NCI-H69 (cell line): ENCODE measurements at regions not wholly inside any gene's neighbourhood (a gene's known extent, or its start where the extent isn't known, plus 50 kb on each side); places are given as distances from the start of the nearest gene placed in this dataset.
A peak's percentile ranks its signal among the peaks of the same experiment; 100 is the strongest.

Experiments used
- DNase-seq: peaks from one replicate; lab custom pipeline; 2025; lab: John Stamatoyannopoulos, UW

- DNase-seq, result peak; percentile 54
Observed at GRCh38 chr22:48577014-48577690, 1250.5 kb downstream of the BRD1 start.

GRCh38 chr22:48576333-48577013 is 1251.2 kb downstream of the BRD1 start:
- DNase-seq, result peak; percentile 64

GRCh38 chr22:48575618-48576332 is 1251.9 kb downstream of the BRD1 start:
- peak; percentile 47 for DNase-seq

- DNase-seq, result peak; percentile 86
Observed at GRCh38 chr22:48574776-48575617, 1252.7 kb downstream of the BRD1 start.

- DNase-seq, result no peak
Observed at GRCh38 chr22:48573766-48574165, 1253.9 kb downstream of the BRD1 start.

GRCh38 chr22:48572951-48573350 is 1254.7 kb downstream of the BRD1 start:
- DNase-seq, result no peak

- no peak for DNase-seq
Observed at GRCh38 chr22:48570912-48571311, 1256.8 kb downstream of the BRD1 start.

GRCh38 chr22:48569476-48570233 is 1258.0 kb downstream of the BRD1 start:
- no peak for DNase-seq

- no peak for DNase-seq
Observed at GRCh38 chr22:48568736-48569330, 1258.8 kb downstream of the BRD1 start.

- DNase-seq, result peak; percentile 71
Observed at GRCh38 chr22:48567213-48567975, 1260.3 kb downstream of the BRD1 start.

- DNase-seq, result peak; percentile 25
Observed at GRCh38 chr22:48566741-48567140, 1260.9 kb downstream of the BRD1 start.

GRCh38 chr22:48565901-48566501 is 1261.7 kb downstream of the BRD1 start:
- no peak for DNase-seq

- DNase-seq, result no peak
Observed at GRCh38 chr22:48564995-48565394, 1262.7 kb downstream of the BRD1 start.

- no peak for DNase-seq
Observed at GRCh38 chr22:48563966-48564330, 1263.7 kb downstream of the BRD1 start.

GRCh38 chr22:48563118-48563965 is 1264.3 kb downstream of the BRD1 start:
- no peak for DNase-seq

- no peak for DNase-seq
Observed at GRCh38 chr22:48561676-48562075, 1266.0 kb downstream of the BRD1 start.

- DNase-seq, result no peak
Observed at GRCh38 chr22:48560836-48561235, 1266.8 kb downstream of the BRD1 start.

- DNase-seq, result no peak
Observed at GRCh38 chr22:48560389-48560751, 1267.3 kb downstream of the BRD1 start.
